Peyer's patch (tissue), 4 donors: ENCODE measurements at regions not wholly inside any gene's neighbourhood (a gene's known extent, or its start where the extent isn't known, plus 50 kb on each side); places are given as distances from the start of the nearest gene placed in this dataset.

Experiments
- POLR2A ChIP-seq, 2 donors: fragments of 450-650 bp; IDR thresholded peaks; one replicate each; pipeline ENCODE4 v1.5.1; 2017; ENCODE audit warnings: antibody characterized with exemption in 2 of 2, mild to moderate bottlenecking in 2 of 2, moderate library complexity in 2 of 2
- TF ChIP-seq, protein P1 (sequence below), 6 experiments: fragments of 450-650 bp in 4 of 6; fragments of 200-600 bp in 2 of 6; sonication (generic) in 1 of 6; IDR thresholded peaks; one replicate each; pipeline ENCODE4 v1.5.1; 2017 to 2019; ENCODE audit warnings: antibody characterized with exemption in 6 of 6, mild to moderate bottlenecking in 3 of 6, moderate library complexity in 1 of 6

DNA sequence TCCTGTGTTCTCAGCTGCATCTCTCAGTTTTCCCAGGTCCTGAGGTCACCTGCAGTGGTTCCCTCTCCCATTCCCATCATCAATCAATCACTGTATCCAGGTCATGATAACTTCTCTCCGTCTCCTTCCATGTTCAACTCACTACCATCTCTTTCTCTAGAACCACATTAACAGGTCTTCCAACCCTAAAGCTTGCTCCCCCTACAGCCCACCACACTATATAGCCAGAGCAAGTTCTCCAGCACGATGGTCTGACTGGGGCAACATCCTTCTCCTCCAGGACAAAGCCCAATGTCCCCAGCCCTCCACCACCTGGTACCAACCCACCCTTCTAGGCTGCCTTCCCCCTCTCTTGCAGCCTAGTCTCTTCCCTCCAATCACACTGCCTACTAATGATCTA, 241.6 kb downstream of the CDK5RAP2 start:
- TF ChIP-seq, protein P1, sequence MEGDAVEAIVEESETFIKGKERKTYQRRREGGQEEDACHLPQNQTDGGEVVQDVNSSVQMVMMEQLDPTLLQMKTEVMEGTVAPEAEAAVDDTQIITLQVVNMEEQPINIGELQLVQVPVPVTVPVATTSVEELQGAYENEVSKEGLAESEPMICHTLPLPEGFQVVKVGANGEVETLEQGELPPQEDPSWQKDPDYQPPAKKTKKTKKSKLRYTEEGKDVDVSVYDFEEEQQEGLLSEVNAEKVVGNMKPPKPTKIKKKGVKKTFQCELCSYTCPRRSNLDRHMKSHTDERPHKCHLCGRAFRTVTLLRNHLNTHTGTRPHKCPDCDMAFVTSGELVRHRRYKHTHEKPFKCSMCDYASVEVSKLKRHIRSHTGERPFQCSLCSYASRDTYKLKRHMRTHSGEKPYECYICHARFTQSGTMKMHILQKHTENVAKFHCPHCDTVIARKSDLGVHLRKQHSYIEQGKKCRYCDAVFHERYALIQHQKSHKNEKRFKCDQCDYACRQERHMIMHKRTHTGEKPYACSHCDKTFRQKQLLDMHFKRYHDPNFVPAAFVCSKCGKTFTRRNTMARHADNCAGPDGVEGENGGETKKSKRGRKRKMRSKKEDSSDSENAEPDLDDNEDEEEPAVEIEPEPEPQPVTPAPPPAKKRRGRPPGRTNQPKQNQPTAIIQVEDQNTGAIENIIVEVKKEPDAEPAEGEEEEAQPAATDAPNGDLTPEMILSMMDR (IDR thresholded peaks at IDR 0.05), result no peak
- TF ChIP-seq POLR2A (IDR thresholded peaks at IDR 0.05), result no peak
